Ovary (tissue), 7 donors: ENCODE measurements at regions not wholly inside any gene's neighbourhood (a gene's known extent, or its start where the extent isn't known, plus 50 kb on each side); places are given as distances from the start of the nearest gene placed in this dataset.

Experiments used
- DNase-seq, 5 donors: peaks; one replicate each; pipeline ENCODE4 v3.0.0-alpha.2; 2019 to 2020
- H3K27ac ChIP-seq, 2 donors: fragments of 200-600 bp; one replicate each; pipeline versions ENCODE4 v1.5.1 to v1.8.0; 2019 to 2022
- H3K27me3 ChIP-seq: fragments of 200-600 bp; one replicate; pipeline ENCODE4 v1.8.0; 2022
- H3K36me3 ChIP-seq: fragments of 200-600 bp; sonication (generic); one replicate; pipeline ENCODE4 v1.5.1; 2019
- H3K4me1 ChIP-seq: one replicate; pipeline ENCODE4 v1.8.1; 2013; ENCODE audit warnings: mild to moderate bottlenecking, moderate library complexity; ENCODE audit not compliant: insufficient read depth
- H3K4me3 ChIP-seq: fragments of 200-600 bp; sonication (generic); one replicate; pipeline ENCODE4 v1.5.1; 2017
- H3K9me3 ChIP-seq, 2 donors: fragments of 200-600 bp in 1 of 2; sonication (generic) in 1 of 2; one replicate each; pipeline versions ENCODE4 v1.5.1 to v1.8.1; 2013 to 2019; ENCODE audit warnings: mild to moderate bottlenecking in 1 of 2, moderate library complexity in 1 of 2
- EP300 ChIP-seq: sonication (generic); formaldehyde crosslinking; IDR thresholded peaks from one replicate; pipeline ENCODE4 v1.6.1; 2017; ENCODE audit warnings: antibody characterized with exemption
- POLR2A ChIP-seq: fragments of 450-650 bp; IDR thresholded peaks from one replicate; pipeline ENCODE4 v1.6.1; 2017; ENCODE audit warnings: antibody characterized with exemption, mild to moderate bottlenecking, moderate library complexity
- WGBS, 3 donors: extraction: QIAGEN DNeasy Blood & Tissue Kit in 1 of 3; methylation state at CpG; one replicate each; pipeline versions ENCODE4 v1.1.5 to v1.1.7; 2013 to 2017; 5-methylcytosine and 5-hydroxymethylcytosine counted together
- intact Hi-C, 4 donors: fragments of 100-400 bp; cut with DNase I; formaldehyde crosslinking; loops; one replicate each; pipeline versions ENCODE4 v1.11.0 to v1.15.1; 2022 to 2023
- TF ChIP-seq, protein P1 (sequence below), 3 donors: fragments of 450-650 bp in 2 of 3; fragments of 200-600 bp in 1 of 3; IDR thresholded peaks; one replicate each; pipeline versions ENCODE4 v1.5.1 to v1.8.0; 2016 to 2022; ENCODE audit warnings: antibody characterized with exemption in 3 of 3, mild to moderate bottlenecking in 1 of 3
- donor health status: DM: no; HTN: no; CAD: no; lungs with moderate emphysema.
- donor health status: DM: no; HTN: no; CAD: no.
- donor health status: Bipolar disorder and iron deficiency.
- donor health status: DM: no; HTN: no; CAD: no.
- donor health status: DM: yes; HTN: yes; CAD: no.

DNA sequence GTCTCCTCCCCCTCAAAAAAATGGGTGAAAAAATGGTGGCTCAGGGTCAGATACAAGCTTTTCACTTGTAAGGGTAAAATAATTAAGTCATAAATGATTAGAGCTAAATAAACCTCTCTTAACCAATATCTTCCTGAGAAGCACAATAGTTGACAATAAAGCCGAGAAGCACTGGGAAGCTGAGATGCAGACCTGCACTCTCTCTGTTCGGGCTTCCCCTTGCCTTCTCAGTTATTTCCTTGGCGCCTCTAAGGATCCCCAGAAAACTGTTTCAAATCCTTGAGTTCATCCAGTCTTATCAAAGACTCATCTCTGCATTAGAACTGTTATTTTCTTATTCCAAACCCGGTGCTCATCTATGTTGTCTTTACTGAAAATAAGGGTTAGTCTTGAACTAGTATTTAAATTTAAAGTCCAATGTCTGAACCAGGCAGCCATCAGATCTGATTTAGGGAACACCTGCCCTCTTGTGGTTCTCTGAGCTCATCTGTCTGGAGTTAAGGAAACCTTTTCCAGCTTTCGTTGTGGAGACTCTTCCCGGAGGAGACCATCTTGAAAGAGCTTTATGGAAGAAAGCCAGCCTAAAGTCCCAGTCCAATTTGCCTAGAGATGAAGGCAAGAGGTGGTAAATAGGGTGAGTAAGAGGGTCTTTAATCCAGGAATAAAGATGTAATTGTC is 256.4 kb upstream of the MCTP2 start:
- DNase-seq: peak in 1 of 5 donors; percentile 31
- TF ChIP-seq POLR2A (no peak), EP300 (no peak)
- TF ChIP-seq, protein P1, sequence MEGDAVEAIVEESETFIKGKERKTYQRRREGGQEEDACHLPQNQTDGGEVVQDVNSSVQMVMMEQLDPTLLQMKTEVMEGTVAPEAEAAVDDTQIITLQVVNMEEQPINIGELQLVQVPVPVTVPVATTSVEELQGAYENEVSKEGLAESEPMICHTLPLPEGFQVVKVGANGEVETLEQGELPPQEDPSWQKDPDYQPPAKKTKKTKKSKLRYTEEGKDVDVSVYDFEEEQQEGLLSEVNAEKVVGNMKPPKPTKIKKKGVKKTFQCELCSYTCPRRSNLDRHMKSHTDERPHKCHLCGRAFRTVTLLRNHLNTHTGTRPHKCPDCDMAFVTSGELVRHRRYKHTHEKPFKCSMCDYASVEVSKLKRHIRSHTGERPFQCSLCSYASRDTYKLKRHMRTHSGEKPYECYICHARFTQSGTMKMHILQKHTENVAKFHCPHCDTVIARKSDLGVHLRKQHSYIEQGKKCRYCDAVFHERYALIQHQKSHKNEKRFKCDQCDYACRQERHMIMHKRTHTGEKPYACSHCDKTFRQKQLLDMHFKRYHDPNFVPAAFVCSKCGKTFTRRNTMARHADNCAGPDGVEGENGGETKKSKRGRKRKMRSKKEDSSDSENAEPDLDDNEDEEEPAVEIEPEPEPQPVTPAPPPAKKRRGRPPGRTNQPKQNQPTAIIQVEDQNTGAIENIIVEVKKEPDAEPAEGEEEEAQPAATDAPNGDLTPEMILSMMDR (IDR thresholded peaks at IDR 0.05): no peak
- no peaks in the 10 kb centered on the region for H3K36me3 ChIP-seq
- intact Hi-C loops: loop anchor here in 1 of 4 donors (10.0 kb wide), 1 partner anchor 940 kb away; no protein-coding TSS in a partner anchor
- H3K4me3 ChIP-seq: no peak overlapping the region
- no peak overlapping the region for H3K27ac ChIP-seq
- H3K4me1 ChIP-seq: no peaks in the 10 kb centered on the region
- 51 to 57% (median 56%) methylated on average over 6 of the region's 6 CpGs for WGBS, 3 donors
- no peaks in the 10 kb centered on the region for H3K27me3 ChIP-seq
- no peaks in the 10 kb centered on the region for H3K9me3 ChIP-seq

DNA sequence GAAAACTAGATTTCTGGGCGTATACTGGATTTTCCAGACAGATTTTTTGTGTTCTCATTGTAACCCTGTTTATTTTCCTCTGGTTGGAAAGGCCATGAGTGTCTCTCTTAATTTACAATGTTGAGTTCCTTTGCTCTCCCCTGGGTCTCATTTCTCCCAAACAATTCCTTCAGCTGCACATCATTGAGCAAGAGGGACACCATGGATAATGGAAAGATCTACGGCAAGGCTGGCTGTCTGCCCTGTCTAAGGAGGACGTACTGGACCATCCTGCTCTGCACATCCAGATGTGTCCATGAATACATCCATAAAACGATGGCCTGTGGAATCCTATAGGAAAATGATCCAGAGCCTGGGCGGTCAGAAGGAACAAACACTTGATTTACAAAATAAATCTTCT is 258.1 kb upstream of the MCTP2 start:
- Histone ChIP-seq H3K27me3 (no peaks in the 10 kb centered on the region), H3K9me3 (no peaks in the 10 kb centered on the region), H3K27ac (no peak overlapping the region), H3K36me3 (no peaks in the 10 kb centered on the region), H3K4me1 (no peaks in the 10 kb centered on the region), H3K4me3 (no peak overlapping the region)
- TF ChIP-seq, protein P1 (IDR thresholded peaks at IDR 0.05): no peak
- no peak for TF ChIP-seq POLR2A
- no peak for TF ChIP-seq EP300
- 41 to 51% (median 42%) methylated on average over 5 of the region's 5 CpGs for WGBS, 3 donors
- DNase-seq: peak in 1 of 5 donors; percentile 25
- intact Hi-C loops: loop anchor here in 1 of 4 donors (10.0 kb wide), 1 partner anchor 938 kb away; no protein-coding TSS in a partner anchor

DNA sequence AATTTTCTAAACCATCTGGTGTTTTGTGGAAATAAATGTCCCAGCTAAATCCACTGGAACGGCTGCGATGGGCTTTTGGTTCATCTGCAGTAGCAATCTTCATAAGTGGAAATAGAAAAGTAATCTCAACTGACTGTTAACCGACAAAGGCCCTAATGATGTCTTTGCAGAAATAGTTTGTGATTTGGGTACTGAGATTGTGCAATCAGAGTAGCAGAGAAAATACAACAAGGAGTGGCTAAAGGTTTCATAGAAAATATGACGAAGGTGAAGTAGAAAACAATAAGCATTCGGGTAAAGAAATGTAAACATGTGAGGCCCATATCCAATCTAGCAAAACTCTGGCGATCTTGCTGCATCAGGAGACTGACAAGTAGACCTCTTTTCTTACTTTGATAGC is 262.6 kb upstream of the MCTP2 start:
- intact Hi-C loops: no loop called here
- 69 to 78% (median 76%) methylated on average over 6 of the region's 6 CpGs for WGBS, 3 donors

DNA sequence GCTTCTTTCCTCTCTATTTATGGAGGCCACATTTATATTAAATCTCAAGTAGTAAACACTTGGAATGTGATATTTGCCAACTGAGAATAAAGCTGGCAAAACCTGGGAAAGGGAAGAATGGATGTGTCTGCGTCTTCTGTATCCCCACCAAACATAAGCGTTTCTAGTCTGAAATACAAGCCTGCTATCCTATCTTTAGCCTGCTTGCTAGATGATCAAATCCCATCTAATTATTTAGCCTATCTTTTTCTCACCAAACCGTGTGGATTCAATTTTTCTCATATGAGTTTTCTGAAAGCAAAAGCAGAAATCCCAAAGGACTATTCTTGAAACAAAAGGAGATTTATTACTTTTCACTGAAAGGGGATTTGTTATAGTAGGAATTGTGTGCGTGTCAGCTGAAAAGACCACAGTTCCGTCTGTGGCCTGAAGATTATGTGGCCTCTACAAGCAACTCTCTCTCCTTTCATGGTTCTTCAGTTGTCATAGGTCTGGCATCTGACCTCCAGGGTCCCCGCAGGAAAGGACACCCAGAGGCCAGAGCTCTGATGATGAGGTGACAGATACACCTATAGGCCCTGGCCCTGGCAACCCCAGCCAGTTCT is 266.0 kb upstream of the MCTP2 start:
- TF ChIP-seq EP300 (no peak), POLR2A (no peak)
- TF ChIP-seq, protein P1 (IDR thresholded peaks at IDR 0.05): no peak
- Histone ChIP-seq H3K4me1 (no peaks in the 10 kb centered on the region), H3K27ac (no peak overlapping the region), H3K9me3 (no peaks in the 10 kb centered on the region), H3K36me3 (no peaks in the 10 kb centered on the region), H3K4me3 (no peak overlapping the region), H3K27me3 (no peaks in the 10 kb centered on the region)
- WGBS, 3 donors: 78 to 84% (median 82%) methylated on average over 6 of the region's 6 CpGs
- no peak for DNase-seq
- intact Hi-C loops: no loop called here

More for the DNA sequence above, 262.6 kb upstream of the MCTP2 start:
- TF ChIP-seq, protein P1 (IDR thresholded peaks at IDR 0.05): no peak
- TF ChIP-seq EP300: no peak
- no peak for TF ChIP-seq POLR2A
- Histone ChIP-seq H3K27ac (no peak overlapping the region), H3K4me3 (no peak overlapping the region), H3K4me1 (no peaks in the 10 kb centered on the region), H3K9me3 (no peaks in the 10 kb centered on the region), H3K27me3 (no peaks in the 10 kb centered on the region), H3K36me3 (no peaks in the 10 kb centered on the region)
- no peak for DNase-seq
